Smooth muscle cell (in vitro differentiated cells): ENCODE measurements at regions not wholly inside any gene's neighbourhood (a gene's known extent, or its start where the extent isn't known, plus 50 kb on each side); places are given as distances from the start of the nearest gene placed in this dataset.
"Not testable (repeated sequence)": the region's sequence is repeated elsewhere in the genome, so short reads cannot be mapped to it uniquely, and the experiment has no call there.

Experiments
- DNase-seq: peaks from one replicate; lab custom pipeline; 2025; ENCODE audit not compliant: unreplicated experiment; lab: John Stamatoyannopoulos, UW
- H2AFZ ChIP-seq: fragments of 200-600 bp; sonication (generic); 2 replicates; pipeline ENCODE4 v1.6.0; 2016; ENCODE audit warnings: antibody characterized with exemption, low read depth, mild to moderate bottlenecking
- H3F3A ChIP-seq: fragments of 200-600 bp; sonication (generic); 2 replicates; pipeline ENCODE4 v1.6.0; 2017; ENCODE audit warnings: antibody characterized with exemption, low read depth
- H3K27ac ChIP-seq: fragments of 200-600 bp; sonication (generic); 2 replicates; pipeline ENCODE4 v1.5.1; 2016; ENCODE audit warnings: low read depth, mild to moderate bottlenecking
- H3K27me3 ChIP-seq: fragments of 200-600 bp; sonication (generic); 2 replicates; pipeline ENCODE4 v1.6.1; 2016; ENCODE audit warnings: low read depth, mild to moderate bottlenecking
- H3K36me3 ChIP-seq: fragments of 200-600 bp; sonication (generic); 2 replicates; pipeline ENCODE4 v1.5.1; 2016; ENCODE audit warnings: low read depth
- H3K4me1 ChIP-seq: fragments of 200-600 bp; sonication (generic); 2 replicates; pipeline ENCODE4 v1.5.1; 2016; ENCODE audit warnings: low read depth
- H3K4me2 ChIP-seq: fragments of 200-600 bp; sonication (generic); 2 replicates; pipeline ENCODE4 v1.6.0; 2016; ENCODE audit warnings: mild to moderate bottlenecking
- H3K4me3 ChIP-seq: fragments of 200-600 bp; sonication (generic); 2 replicates; pipeline ENCODE4 v1.5.1; 2016; ENCODE audit warnings: mild to moderate bottlenecking
- H3K79me2 ChIP-seq: fragments of 200-600 bp; sonication (generic); 2 replicates; pipeline ENCODE4 v1.6.0; 2016; ENCODE audit warnings: low read depth, mild to moderate bottlenecking
- H3K9ac ChIP-seq: fragments of 200-600 bp; sonication (generic); 2 replicates; pipeline ENCODE4 v1.6.0; 2016; ENCODE audit warnings: low read depth
- H3K9me3 ChIP-seq: fragments of 200-600 bp; sonication (generic); replicated peaks from 2 replicates; pipeline ENCODE4 v1.5.1; 2016; ENCODE audit warnings: low read depth
- H4K20me1 ChIP-seq: fragments of 200-600 bp; sonication (generic); 2 replicates; pipeline ENCODE4 v1.6.0; 2016; ENCODE audit warnings: low read depth
- CTCF ChIP-seq: fragments of 200-600 bp; sonication (generic); IDR thresholded peaks from 2 replicates; pipeline ENCODE4 v1.5.1; 2017; ENCODE audit warnings: borderline replicate concordance, mild to moderate bottlenecking, antibody characterized with exemption; ENCODE audit not compliant: insufficient read depth, poor library complexity, severe bottlenecking
- WGBS: methylation state at CpG from one replicate; pipeline ENCODE4 v1.1.7; 2016; ENCODE audit warnings: low lambda C conversion rate; 5-methylcytosine and 5-hydroxymethylcytosine counted together

DNA sequence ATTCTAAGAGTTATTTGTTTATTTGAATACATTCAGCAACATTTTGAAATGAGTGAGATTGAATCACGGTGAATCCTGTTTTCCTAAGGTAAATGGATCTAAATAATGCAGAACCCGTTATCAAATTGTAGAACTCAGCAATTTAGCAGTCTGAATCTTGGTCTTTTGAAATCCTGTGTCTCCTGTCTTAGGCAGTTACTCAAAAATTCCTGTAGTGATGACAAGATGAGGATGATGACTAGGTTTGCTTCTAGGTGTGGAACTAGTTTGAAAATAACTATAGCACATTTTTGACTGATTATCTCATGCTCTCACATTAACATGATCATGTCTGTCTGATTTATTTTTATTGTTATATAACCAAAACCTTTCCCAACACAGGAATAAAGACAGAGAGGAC, 115.0 kb downstream of the RAP2B start:
- H3K4me3 ChIP-seq, result no peak overlapping the region
- H3K4me2 ChIP-seq, result no peak overlapping the region
- 83% methylated on average over 2 of the region's 2 CpGs for WGBS
- DNase-seq, result no peak
- H3K79me2 ChIP-seq, result no peaks in the 10 kb centered on the region
- no peaks in the 10 kb centered on the region for H4K20me1 ChIP-seq
- no peak for TF ChIP-seq CTCF
- no peaks in the 10 kb centered on the region for H3F3A ChIP-seq
- no peaks in the 10 kb centered on the region for H3K27me3 ChIP-seq
- H3K36me3 ChIP-seq, result no peaks in the 10 kb centered on the region
- no peaks in the 10 kb centered on the region for H3K9me3 ChIP-seq
- H3K9ac ChIP-seq, result peak overlapping the region; percentile 31
- no peak overlapping the region for H2AFZ ChIP-seq
- peak overlapping the region; percentile 69 for H3K27ac ChIP-seq
- H3K4me1 ChIP-seq, result peaks cover 6% of the 10 kb centered on the region

DNA sequence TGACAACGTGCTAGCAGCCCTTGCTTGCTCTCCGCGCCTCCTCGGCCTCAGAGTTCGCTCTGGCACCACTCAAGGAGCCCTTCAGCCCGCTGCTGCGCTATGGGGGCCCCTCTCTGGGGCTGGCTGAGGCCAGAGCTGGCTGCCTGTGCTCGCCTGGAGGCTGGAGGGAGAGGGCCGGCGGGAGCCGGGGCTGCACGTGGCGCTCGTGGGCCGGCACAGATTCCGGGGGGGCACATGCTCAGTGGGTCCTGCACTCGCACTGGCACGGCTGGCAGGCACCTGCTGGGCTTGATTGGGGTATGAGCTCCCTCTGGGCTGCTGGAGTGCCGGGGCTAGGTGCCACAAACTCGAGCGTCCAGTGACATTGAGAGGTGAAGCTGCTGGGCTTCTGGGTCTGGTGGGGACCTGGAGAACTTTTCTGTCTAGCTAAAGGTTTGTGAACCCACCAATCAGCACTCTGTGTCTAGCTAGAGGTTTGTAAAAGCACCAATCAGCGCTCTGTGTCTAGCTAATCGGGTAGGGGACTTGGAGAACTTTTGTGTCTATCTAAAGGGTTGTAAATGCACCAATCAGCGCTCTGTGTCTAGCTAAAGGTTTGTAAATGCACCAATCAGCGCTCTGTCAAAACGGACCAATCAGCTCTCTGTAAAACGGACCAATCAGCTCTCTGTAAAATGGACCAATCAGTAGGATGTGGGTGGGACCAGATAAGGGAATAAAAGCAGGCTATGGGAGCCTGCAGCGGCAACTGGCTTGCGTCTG, 119.4 kb downstream of the RAP2B start:
- not testable (repeated sequence) for H3K4me3 ChIP-seq, H4K20me1 ChIP-seq, DNase-seq, H3K79me2 ChIP-seq, H2AFZ ChIP-seq, H3K27ac ChIP-seq, H3K27me3 ChIP-seq, H3K4me2 ChIP-seq, H3K4me1 ChIP-seq, H3K9me3 ChIP-seq, H3K9ac ChIP-seq, H3F3A ChIP-seq, H3K36me3 ChIP-seq
- WGBS, result 94% methylated on average over 24 of the region's 29 CpGs

DNA sequence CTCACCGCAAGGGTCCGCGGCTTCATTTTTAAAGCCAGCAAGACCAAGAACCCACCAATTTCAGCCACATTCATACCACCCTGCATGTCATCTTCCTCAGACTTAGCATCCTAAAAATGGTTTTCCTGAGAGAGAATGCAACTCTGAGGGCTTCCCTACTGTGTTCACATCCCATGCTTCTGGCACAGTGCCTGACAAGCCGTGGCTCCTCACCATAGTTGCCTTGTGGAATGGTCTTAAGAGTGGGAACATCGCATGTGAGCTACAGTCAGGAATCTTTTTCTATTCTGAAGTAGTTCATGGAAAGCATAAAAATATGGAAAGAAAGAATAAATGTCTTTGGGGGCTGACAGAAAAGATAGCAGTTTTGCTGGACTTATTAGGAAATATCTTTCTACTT, 120.3 kb downstream of the RAP2B start:
- Histone ChIP-seq H3K4me1 (peaks cover 16% of the 10 kb centered on the region), H3K9ac (no peak overlapping the region), H3K4me2 (no peak overlapping the region), H2AFZ (no peak overlapping the region), H3K4me3 (no peak overlapping the region), H3K79me2 (no peaks in the 10 kb centered on the region), H4K20me1 (no peaks in the 10 kb centered on the region), H3K9me3 (no peaks in the 10 kb centered on the region), H3F3A (peaks cover 6% of the 10 kb centered on the region), H3K27ac (no peak overlapping the region), H3K27me3 (no peaks in the 10 kb centered on the region), H3K36me3 (no peaks in the 10 kb centered on the region)
- DNase-seq, result no peak
- WGBS, result 97% methylated on average over 5 of the region's 5 CpGs
- no peak for TF ChIP-seq CTCF

DNA sequence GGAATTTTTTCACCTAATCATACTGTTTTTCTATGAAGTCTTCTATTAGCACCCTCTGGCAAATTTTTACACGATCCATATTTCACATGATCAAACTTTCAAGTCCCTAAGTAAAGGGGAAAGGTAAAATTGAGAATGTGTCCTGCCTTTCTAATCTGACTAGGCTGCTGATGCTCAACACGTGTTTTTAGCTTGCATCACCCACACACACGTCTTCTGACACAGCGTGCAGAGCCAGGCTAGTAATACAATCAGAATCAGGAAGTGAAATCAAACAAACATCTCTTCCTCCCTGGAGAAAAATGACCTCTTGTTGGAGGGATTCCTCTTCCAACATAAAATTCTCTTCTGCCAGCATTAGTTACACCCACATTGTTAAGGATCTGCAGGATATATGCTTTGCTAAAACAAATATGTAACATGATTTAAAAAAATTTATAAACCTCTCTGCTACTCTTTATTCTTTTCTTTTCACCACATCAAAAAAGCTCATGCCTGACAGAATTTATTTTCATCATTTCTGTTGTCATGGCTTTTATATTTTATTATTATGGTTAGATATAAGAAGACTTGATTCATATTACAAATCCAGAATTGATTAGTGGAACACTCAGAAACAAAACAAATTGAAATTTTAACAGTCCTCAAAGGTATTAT, 122.4 kb downstream of the RAP2B start:
- Histone ChIP-seq H3K9ac (peak overlapping the region; percentile 37), H3K27me3 (no peaks in the 10 kb centered on the region), H3K4me1 (peaks cover 16% of the 10 kb centered on the region), H3K79me2 (no peaks in the 10 kb centered on the region), H3K4me2 (peak overlapping the region; percentile 42), H4K20me1 (no peaks in the 10 kb centered on the region), H3K9me3 (no peaks in the 10 kb centered on the region), H3K4me3 (no peak overlapping the region), H2AFZ (peak overlapping the region; percentile 10), H3K36me3 (no peaks in the 10 kb centered on the region), H3F3A (peaks cover 6% of the 10 kb centered on the region), H3K27ac (peak overlapping the region; percentile 90)
- no peak for DNase-seq
- 24% methylated on average over 4 of the region's 4 CpGs for WGBS
- TF ChIP-seq CTCF, result no peak
